GM21447 (cell line): ENCODE measurements at regions not wholly inside any gene's neighbourhood (a gene's known extent, or its start where the extent isn't known, plus 50 kb on each side); places are given as distances from the start of the nearest gene placed in this dataset.
"Not testable (repeated sequence)": the region's sequence is repeated elsewhere in the genome, so short reads cannot be mapped to it uniquely, and the experiment has no call there.

Experiments used
- ATAC-seq: cut with Tn5 transposase; IDR thresholded peaks from one replicate; pipeline ENCODE4 v1.9.1; 2021; ENCODE audit not compliant: unreplicated experiment

- no peak for ATAC-seq
Measured at GRCh38 chr4:53959343-53960120, 104.9 kb downstream of the CHIC2 start.

- ATAC-seq = no peak
Measured at GRCh38 chr4:53956454-53956853, 108.0 kb downstream of the CHIC2 start.

DNA sequence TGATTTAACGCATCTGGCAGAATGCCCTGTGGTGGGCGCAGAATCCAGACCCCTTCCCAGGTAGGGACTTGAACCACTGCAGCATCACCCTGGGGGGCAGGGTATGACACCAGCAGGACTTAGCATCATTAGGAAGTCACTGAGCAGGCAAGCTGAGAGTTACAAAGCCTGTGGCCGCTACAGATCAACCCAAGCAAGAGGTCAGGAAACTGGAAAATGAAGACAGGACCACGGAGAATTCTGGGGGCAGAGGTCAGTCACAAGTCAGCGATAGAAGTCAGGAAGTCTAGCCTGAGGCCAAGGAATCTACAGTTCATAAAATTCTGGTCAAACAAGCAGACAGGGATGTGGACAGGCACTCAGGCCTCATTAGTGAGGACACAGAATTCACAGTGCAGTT, 108.4 kb downstream of the CHIC2 start:
- ATAC-seq = no peak

DNA sequence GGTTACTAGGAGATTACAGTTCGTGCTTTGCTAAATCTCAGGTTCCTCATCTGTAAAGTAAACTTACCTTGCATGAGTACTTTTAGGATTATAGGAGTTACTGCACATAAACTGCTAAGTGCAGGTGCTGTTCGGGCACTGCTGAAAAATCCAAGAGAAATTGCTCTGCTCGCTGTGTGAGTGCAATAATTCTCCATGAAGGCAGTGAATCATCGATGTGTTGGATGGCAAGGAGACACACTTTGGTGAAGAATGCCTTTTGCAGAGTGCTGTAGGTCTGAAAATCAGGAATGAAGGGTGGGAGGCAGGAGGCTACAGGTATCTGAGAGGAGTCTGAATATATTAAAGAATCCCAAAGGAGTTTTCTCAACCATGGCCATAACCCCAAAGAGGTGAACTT, 113.0 kb downstream of the CHIC2 start:
- ATAC-seq = no peak

DNA sequence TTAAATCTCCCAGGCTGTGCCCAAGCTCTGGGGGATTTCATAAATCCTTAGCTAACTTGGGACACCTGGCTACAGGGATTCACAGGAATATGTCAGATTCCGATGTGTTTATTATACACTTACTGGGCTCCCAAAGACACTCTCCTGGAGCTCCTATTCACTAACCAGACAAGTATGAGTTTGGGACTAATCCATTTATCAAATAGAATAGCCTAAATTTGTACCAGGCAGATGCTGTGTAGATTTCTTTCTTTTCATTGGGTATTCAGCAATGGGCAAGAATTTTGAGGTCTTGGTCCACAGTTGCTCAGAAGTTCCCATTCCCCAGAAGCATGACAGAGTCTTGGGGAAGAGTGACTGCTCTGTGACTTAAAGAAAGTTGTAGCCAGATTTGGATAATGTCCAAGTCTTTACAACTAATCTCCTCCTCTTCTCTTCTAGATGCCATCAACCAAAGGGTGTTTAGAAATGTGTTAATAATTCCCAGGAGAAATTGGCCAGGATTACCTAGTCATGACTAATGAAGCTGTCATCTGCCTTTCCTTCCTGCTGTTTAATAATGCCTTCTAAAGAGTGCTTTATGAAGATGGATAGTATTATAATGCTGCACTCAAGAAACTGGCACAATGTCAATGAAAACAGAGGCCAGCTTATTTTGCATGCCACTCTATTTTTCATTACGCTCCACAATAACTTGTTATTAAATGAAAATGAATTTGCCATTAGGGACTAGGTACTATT, 120.9 kb downstream of the CHIC2 start:
- no peak for ATAC-seq

DNA sequence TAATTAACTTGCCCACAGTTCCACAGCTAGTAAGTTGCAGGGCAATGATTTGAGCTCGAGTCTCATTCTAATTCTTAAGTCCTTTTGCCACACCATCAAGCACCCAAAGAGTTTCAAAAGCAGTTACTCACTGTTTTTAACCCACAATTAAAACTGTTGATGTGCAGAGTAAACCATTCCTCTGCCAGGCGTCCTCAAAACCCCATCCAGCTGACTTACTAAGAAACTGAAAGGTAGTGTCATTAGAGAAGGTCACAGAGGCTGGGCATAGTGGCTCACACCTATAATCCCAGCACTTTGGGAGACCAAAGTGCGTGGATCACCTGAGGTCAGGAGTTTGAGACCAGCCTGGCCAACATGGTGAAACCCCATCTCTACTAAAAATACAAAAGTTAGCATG, 121.7 kb downstream of the CHIC2 start:
- no peak for ATAC-seq

DNA sequence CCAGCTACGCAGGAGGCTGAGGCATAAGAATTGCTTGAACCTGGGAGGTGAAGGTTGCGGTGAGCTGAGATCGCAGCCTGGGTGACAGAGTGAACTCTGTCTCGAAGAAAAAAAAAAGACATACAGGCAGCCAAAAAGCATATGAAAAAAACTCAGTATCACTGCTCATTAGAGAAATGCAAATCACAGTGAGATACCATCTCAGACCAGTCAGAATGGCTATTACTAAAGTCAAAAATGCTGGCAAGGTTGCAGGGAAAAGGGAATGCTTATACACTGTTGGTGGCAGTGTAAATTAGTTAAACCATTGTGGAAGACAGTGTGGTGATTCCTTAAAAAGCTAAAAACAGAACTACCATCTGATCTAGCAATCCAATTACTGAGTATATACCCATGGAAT, 123.1 kb downstream of the CHIC2 start:
- no peak for ATAC-seq

- ATAC-seq = not testable (repeated sequence)
Measured at GRCh38 chr4:53939892-53940291, 124.5 kb downstream of the CHIC2 start.

DNA sequence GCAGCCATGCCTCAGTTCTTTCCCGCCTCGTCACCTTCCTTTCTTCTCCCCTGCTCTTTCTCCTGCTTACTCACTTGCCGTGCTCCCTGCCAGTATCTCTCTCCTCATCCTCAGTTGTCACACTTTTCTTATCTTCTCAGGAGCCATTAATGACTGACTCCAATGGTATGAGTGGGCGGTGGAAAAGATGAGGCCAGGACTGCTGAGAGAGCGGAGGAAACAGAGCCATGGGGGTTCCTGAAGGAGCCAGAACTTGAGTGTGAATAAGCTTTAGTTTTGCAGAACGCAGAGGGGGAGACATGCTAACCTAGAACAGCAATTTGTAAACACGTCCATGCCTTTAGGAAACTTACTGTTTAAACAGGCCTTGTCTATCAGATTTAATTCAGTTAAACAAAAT, 126.5 kb downstream of the CHIC2 start:
- ATAC-seq = no peak

- no peak for ATAC-seq
Measured at GRCh38 chr4:53937327-53937726, 127.1 kb downstream of the CHIC2 start.

DNA sequence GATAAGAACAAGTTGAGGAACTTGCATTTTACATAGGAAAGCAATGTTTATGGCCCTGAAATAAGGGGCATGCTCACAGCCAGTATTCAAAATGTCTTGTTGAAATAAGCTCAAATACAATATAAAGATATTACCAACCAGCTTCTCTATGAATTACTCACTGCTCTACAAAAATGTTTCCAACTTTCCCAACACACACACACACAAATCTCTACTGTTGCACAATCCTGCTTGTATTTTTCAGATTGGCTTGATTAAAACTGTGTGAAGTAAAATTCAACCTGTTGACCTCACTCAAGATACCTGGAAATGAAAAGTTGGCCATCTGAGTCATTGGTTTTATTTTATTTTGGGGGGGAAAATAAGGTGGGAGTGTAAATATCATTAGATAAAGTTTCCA, 128.6 kb downstream of the CHIC2 start:
- no peak for ATAC-seq

DNA sequence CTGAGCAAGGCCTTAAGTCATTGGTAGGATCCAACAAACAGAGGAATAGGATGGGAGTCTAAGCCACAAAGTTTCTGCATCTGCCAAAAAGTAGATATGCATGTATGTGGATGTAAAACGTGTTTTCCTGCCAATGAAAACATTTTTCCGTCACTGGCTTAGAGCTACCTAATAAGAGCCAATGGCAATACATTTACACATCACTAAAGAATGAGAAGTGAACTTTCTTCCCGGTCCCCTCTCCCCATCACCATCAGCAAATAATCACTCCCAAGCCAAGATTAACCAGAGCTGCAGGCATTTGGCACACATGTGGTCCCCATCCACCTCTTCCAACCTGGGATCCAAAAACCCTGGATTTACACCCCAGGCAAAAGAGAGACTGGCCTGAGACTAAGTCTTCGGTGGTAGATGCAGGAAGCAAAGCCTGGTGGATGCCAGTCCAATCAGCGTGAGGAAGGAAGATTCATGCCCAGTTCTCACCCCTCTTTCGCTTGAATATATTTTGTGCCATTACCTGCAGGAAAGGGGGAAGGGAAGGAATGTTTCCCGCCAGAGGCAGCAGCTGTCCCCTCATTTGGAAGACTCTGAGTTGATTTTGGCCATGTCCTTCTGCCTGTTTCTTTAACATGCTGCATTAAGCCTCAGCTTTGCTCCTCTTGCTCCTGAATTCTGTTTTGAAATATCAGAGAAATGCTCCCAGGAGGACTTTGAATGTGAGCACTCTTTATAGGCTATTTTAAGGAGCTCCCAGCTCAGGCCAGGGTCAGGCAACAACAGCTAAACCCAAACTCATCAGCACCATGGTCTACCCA, 131.4 kb downstream of the CHIC2 start:
- no peak for ATAC-seq

GRCh38 chr4:53931461-53931961, 132.9 kb downstream of the CHIC2 start:
- no peak for ATAC-seq

DNA sequence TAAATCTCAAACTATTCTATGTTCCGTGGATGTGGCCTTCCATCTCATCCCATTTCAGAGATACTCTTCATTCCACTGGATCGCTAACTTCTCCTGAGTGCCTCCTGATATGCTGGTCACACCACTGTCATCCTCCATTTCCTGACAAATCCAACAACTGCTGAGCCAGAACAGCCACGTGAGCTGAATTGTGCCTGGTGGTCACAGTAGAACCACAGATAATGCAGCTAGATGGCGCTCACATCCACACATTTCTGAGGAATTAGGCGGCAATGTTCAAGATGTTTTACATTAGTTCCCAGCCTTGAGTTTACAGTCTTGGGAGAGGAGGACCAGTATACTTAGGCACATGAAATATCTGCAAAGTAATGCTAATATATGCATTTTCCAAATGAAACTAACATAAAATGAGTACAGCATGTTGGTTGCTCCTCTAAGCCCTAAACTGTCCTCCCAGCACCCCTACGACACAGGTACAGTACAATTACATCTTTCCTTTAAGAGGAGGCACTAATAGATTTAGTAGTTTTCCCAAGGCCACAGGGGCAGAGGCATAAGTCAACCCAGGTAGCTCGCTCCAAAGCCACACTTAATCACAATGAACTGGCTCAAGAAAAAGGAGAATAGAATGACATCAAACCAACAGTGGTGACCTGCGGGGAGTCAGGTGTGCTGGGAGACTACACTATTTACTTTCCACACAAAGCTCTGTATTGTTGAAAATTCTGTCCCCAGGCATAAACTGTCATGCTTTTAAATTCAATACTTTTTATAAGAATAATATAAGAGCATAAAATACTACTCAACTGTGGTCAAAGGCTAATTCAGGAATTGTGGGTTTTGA, 134.2 kb downstream of the CHIC2 start:
- ATAC-seq = no peak

GRCh38 chr4:53929311-53929710, 135.1 kb downstream of the CHIC2 start:
- ATAC-seq = no peak

- ATAC-seq = no peak
Measured at GRCh38 chr4:53928825-53929224, 135.6 kb downstream of the CHIC2 start.

DNA sequence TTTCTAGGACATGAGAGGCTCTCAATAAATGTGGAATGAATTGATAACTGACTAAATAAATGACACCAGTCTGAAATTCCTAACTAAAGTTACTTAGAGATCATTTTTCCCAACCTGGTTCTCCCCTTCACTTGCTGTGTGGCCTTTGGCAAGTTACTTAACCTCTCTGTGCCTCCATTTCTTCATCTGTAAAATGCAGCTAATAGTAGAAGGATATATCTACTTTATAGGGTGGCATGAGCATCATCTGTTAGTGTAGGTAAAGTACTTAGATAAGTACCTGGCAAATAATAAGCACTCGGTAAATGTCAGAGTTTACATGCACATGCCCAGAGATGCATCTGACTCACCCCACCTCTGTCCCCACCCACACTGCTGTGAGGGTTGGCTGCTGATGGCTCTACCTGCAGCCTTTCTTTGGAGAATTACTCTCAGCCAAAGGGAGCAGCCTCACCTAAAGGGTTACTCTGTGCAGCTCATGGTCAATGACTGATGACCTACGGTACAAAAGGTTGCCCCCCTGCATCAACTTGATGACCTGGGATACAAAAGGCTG, 139.3 kb downstream of the CHIC2 start:
- no peak for ATAC-seq

DNA sequence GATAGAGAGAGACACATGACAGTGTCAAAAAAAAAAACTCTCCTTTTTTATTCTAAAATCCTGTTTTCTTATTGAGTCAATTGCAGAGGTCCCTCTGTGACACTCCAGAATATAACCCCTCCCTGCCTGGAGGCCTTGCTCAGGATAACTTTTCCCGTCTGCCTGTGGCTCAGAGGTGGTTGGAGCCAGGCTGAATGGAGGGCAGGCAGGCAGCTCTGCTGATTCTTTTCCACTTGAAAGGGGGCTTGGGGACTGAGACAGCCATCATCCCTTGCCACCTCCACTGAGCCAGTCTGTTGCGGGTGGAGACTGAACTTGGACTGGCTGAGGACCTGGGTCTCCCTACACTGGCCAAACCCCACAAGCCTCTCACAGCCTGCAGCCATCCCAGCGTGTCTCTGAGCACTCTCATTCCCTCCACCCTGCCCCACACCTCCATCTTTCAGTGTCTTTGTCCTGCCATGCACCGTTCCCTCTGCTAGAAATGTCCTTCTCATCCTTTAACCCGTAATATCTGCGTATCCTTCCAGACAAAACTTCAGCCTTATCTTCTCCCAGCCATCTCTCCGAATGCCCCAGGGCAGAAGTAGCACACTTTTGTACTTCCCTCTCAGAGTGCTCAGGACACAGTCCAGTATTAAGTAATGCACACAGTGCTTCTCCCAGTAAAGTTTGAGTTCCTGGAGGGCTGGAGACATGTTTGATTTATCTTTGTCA, 139.9 kb downstream of the CHIC2 start:
- ATAC-seq = no peak

DNA sequence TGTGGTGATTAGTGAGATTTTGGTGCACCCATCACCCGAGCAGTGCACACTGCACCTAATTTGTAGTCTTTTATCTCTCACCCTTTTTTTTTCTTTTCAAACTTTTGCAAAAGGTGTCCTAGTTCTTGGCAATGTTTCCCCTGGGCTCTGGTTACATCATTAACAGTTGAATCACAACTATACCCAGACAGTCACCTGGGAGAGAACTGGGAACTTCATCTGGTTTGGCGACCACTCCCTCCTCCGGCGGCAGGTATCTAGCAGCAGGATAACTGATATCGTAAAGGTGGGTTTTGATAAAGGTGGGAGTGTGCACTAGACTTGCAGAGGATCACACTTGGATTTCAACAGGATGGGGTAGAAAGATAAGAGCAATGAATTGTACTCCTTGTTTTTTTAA, 140.5 kb downstream of the CHIC2 start:
- ATAC-seq = no peak

GRCh38 chr4:53921856-53922255, 142.5 kb downstream of the CHIC2 start:
- no peak for ATAC-seq
